ENCODE measurements at regions not wholly inside any gene's neighbourhood (a gene's known extent, or its start where the extent isn't known, plus 50 kb on each side); places are given as distances from the start of the nearest gene placed in this dataset.
A peak's percentile ranks its signal among the peaks of the same experiment; 100 is the strongest.

GRCh38 chr6:108778421-108779186, 69.6 kb upstream of the ARMC2 start:
- DNase-seq (ENCODE audit: low spot score) = no peak

- peak; percentile 41 for DNase-seq (ENCODE audit: low spot score)
Observed at GRCh38 chr6:108779536-108780275, 68.5 kb upstream of the ARMC2 start.

DNA sequence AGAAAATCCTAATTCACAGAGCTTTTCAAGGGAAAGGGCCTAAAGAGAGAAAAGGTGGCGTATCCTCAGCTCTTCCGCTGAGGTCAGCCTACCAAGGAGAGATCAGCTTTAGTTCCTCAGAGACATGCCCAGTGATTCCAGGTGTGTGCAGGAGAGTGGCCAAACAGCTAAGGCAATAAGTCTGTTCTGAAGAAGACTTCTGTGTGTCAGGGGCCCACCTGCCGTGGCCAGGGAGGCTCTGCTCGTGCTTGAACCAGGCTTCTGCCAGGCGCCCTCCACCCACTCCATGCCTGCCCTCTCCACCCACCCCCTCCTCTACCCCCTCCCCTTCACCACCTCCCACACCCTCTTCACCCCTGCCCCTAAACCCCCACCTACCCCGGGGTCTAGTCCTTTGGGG, 67.4 kb upstream of the ARMC2 start:
- DNase-seq (ENCODE audit: low spot score) = no peak

DNA sequence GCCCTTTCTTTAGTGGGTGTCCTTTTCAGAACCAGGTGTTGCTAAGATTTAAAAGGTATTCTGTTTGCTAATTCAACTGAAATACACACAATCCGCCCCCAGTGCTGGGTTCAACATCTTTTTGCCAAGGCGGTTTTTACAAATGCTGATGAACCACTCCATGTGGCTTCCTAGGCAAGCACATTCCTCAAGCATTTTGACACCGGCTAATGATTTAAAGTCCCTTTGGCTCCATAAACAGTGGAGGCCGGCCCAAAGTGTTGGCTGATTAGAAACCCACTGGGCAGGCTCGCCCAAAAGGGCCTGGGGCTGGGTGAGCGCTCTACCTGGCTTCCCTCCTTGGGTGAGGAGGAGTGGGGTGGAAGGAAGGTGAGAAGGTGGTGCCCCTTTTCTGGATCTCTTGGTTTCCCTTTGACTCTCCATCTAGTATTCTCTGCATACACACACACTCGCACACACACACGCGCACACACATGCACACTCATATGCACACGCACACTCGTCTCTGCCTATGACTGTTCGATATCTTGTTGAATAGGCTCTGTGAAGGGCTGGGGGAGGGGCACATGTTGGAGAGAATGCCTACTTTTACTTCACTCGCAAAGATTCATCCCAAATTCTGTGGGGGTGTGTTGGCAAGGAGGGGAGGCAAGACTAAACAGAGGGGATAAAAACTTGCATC, 66.7 kb upstream of the ARMC2 start:
- peak; percentile 22 for DNase-seq (ENCODE audit: low spot score)

- peak; percentile 87 for DNase-seq (ENCODE audit: low spot score)
Observed at GRCh38 chr6:108782179-108783041, 65.8 kb upstream of the ARMC2 start.

DNA sequence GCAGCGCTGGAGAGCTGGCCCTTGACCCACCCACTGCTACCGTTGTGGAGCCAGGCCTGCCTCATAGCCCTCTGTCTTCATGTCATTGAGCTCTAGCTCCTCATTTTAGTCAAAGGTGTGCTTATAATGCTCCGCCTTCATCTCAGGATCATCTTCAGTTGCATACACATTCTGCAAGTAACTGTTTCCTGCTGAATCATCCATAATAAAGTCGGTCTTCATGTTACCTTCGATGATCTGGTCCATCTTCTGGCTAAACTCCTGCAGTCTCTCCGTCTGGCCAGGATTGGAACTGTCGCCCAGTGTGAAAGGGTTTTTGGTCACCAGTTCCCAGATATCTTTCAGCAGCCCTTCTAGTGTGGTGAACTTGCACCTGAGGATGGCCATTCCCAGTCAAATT, 62.6 kb upstream of the ARMC2 start:
- no peak for DNase-seq (ENCODE audit: low spot score)

DNA sequence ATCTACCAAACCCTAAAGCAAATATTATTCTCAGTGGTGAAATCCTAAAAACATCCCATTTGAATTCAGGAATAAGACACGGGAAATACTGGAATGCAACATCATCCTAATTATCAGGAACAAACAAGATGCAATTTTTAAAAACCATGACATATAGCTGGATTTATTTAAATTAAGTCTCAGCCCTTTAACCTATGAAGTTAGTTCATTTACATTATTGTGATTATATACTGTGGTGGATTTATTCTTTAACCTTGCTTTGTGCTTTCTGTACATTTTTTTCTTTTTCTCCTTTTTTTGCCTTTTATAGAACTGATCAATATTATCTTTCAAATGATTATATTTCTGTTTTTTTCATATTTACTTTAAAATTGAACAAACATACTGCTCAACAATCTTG, 59.8 kb upstream of the ARMC2 start:
- DNase-seq (ENCODE audit: low spot score) = no peak

- DNase-seq (ENCODE audit: low spot score) = no peak
Observed at GRCh38 chr6:108789475-108789874, 58.7 kb upstream of the ARMC2 start.

DNA sequence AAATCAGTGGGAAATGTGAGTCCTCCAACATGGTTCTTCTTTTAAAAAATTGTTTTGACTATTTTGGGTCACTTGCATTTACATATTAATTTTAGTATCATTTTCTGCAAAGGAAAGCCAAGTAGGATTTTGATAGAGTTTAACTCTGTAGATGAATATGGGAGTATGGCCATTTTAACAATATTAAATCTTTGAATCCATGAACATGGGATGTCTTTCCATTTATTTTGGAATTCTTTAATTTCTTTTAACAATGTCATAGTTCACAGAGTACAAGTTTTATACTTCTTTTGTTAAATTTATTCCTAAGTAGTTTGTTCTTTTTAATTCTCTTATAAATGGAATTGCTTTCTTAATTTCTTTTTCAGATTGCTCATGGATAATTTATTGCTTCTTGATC, 56.5 kb upstream of the ARMC2 start:
- no peak for DNase-seq (ENCODE audit: low spot score)

DNA sequence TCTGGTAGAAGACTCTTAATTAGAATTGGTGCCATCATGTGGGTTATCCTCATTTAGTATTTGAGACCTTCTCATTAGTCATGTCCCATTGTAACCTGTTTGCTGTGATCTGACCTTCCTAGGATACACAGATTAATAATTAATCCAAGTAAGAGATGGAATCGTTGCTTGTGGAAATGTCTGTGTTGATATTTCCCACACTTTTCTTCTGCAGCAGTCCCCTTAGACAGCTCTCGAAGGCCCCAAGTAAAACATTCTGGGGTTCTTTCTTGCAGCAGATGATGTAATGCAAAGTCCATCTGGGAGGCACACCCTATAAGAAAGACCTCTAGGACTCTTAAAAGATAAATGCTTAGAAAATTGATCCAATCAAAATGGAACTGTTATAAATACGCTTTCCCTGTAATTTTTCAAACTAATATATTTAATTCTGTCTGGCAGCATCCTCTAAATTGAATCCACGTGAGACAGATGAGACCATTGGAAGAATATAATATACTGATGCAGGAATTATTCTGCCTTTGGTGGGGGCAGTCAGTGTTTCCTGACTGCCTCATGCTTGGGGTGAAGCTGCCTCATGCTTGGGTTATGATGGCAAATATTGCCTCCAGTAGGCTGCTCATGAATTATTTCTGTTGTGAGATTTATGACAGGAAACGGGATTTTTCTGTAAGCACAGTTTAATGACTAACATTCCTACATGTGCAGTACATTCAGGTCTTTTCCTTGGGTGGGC, 54.5 kb upstream of the ARMC2 start:
- DNase-seq (ENCODE audit: low spot score) = no peak

DNA sequence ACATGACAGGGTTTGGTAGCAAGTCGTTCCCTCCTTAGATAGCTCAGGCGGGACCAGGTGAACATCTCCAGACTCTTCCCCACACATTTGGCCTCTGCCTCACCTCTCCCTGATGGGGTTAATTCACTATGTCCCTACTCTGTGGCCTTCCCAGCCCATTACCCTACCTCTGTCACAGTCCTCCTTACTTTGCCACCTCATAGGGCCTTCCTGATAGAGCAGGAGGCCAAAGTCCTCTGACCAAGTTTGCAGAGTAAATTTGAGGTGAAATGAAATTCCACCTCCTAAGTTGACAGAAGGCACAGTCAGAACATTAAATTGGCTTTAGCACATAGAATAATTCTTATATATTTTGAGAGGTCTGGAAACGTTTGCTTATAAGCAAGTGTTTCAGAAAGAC, 53.1 kb upstream of the ARMC2 start:
- no peak for DNase-seq (ENCODE audit: low spot score)

DNA sequence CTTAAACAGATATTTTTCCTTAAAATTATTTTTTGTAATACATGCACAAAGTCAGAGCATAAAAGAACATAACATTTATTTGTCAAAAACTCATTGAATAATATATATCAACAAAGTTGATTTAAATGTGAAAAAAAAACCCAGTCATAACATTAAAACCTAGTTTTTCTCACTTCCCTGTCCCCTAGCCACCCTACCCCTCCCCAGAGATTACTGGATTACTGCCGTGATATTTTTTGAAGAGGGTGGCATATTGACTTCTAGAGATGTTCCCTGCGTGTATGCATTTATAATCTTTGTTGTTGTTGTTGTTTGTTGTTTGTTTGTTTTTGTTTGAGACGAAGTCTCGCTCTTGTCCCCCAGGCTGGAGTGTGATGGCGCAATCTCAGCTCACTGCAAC, 52.4 kb upstream of the ARMC2 start:
- DNase-seq (ENCODE audit: low spot score) = no peak

DNA sequence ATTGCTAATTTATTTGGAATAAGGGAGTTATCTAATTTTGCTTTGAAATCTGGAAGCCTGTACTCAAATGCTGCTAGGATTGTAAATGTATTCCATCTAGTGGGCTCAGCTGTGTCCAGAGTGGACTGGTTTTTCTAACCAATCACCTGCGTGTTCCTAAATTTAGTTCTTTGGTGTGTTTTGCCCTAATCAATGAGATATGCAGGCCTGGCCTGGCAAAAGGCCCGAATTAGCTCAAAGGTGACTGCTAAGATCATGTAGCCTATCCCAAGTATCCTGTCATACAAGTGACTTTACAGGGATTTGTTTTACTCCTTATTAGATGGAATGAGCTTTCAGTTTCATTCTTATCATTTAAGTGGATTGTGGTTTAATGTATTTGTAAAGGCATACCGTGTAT, 51.3 kb upstream of the ARMC2 start:
- no peak for DNase-seq (ENCODE audit: low spot score)

GRCh38 chr6:108797951-108798669, 50.1 kb upstream of the ARMC2 start:
- DNase-seq (ENCODE audit: low spot score) = no peak

Measured in AG20443 (cell line).